SKM-1 (cell line): ENCODE measurements at regions not wholly inside any gene's neighbourhood (a gene's known extent, or its start where the extent isn't known, plus 50 kb on each side); places are given as distances from the start of the nearest gene placed in this dataset.

ENCODE experiments used
- DNase-seq: peaks from one replicate; lab custom pipeline; 2025; ENCODE audit not compliant: unreplicated experiment; lab: John Stamatoyannopoulos, UW

- no peak for DNase-seq
These were observed 944.9 kb upstream of the ZEB2 start for GRCh38 chr2:145464866-145465265.

- no peak for DNase-seq
These were observed 940.2 kb upstream of the ZEB2 start for GRCh38 chr2:145460112-145460511.

GRCh38 chr2:145431181-145431951, 911.4 kb upstream of the ZEB2 start:
- DNase-seq, result no peak

GRCh38 chr2:145423809-145424208, 903.9 kb upstream of the ZEB2 start:
- no peak for DNase-seq

GRCh38 chr2:145422576-145422975, 902.7 kb upstream of the ZEB2 start:
- no peak for DNase-seq

- no peak for DNase-seq
These were observed 901.9 kb upstream of the ZEB2 start for GRCh38 chr2:145421841-145422240.

GRCh38 chr2:145416640-145417039, 896.7 kb upstream of the ZEB2 start:
- DNase-seq, result no peak

- no peak for DNase-seq
These were observed 895.2 kb upstream of the ZEB2 start for GRCh38 chr2:145415151-145415550.

- no peak for DNase-seq
These were observed 893.5 kb upstream of the ZEB2 start for GRCh38 chr2:145413261-145414030.

GRCh38 chr2:145412155-145412554, 892.2 kb upstream of the ZEB2 start:
- no peak for DNase-seq

GRCh38 chr2:145411493-145411892, 891.6 kb upstream of the ZEB2 start:
- no peak for DNase-seq

GRCh38 chr2:145410086-145410485, 890.2 kb upstream of the ZEB2 start:
- DNase-seq, result no peak

- DNase-seq, result no peak
These were observed 889.1 kb upstream of the ZEB2 start for GRCh38 chr2:145408980-145409379.

GRCh38 chr2:145404690-145405089, 884.8 kb upstream of the ZEB2 start:
- DNase-seq, result no peak

- DNase-seq, result no peak
These were observed 882.9 kb upstream of the ZEB2 start for GRCh38 chr2:145402706-145403277.

GRCh38 chr2:145399131-145399530, 879.2 kb upstream of the ZEB2 start:
- no peak for DNase-seq

- DNase-seq, result no peak
These were observed 874.3 kb upstream of the ZEB2 start for GRCh38 chr2:145394181-145394580.

- no peak for DNase-seq
These were observed 867.1 kb upstream of the ZEB2 start for GRCh38 chr2:145386973-145387372.

- no peak for DNase-seq
These were observed 864.0 kb upstream of the ZEB2 start for GRCh38 chr2:145383961-145384360.

- no peak for DNase-seq
These were observed 860.6 kb upstream of the ZEB2 start for GRCh38 chr2:145380436-145381017.

GRCh38 chr2:145379934-145380333, 860.0 kb upstream of the ZEB2 start:
- DNase-seq, result no peak

- DNase-seq, result no peak
These were observed 854.2 kb upstream of the ZEB2 start for GRCh38 chr2:145374165-145374564.
